Stimulated activated naive CD8-positive, alpha-beta T cell treated with anti-CD3 and anti-CD28 coated beads, Interleukin-15, amount 100 ng/mL, for 72 hours (primary cell): ENCODE measurements at regions not wholly inside any gene's neighbourhood (a gene's known extent, or its start where the extent isn't known, plus 50 kb on each side); places are given as distances from the start of the nearest gene placed in this dataset.
A peak's percentile ranks its signal among the peaks of the same experiment; 100 is the strongest.

ENCODE experiments used
- ATAC-seq: fragments of 150-1000 bp; cut with Tn5 transposase; 2 replicates; pipeline ENCODE4 v1.10.0; 2021; ENCODE audit warnings: mild to moderate bottlenecking, moderate library complexity
- DNase-seq, 2 donors: peaks; one replicate each; pipeline ENCODE4 v3.0.0; 2021 to 2022
- H3K27ac Mint-ChIP-seq, 2 donors: one replicate each; pipeline ENCODE4 v1.8.0; 2022; ENCODE audit warnings: mild to moderate bottlenecking in 2 of 2, mixed read lengths in 2 of 2, moderate library complexity in 2 of 2
- H3K27me3 Mint-ChIP-seq: one replicate; pipeline ENCODE4 v1.8.0; 2022; ENCODE audit warnings: mixed read lengths
- H3K4me1 Mint-ChIP-seq: one replicate; pipeline ENCODE4 v1.8.0; 2022; ENCODE audit warnings: mild to moderate bottlenecking, mixed read lengths
- H3K4me3 Mint-ChIP-seq, 2 donors: one replicate each; pipeline ENCODE4 v1.8.0; 2022; ENCODE audit warnings: mild to moderate bottlenecking in 2 of 2, mixed read lengths in 2 of 2, moderate library complexity in 1 of 2
- H3K9me3 Mint-ChIP-seq, 2 donors: one replicate each; pipeline ENCODE4 v1.8.0; 2022; ENCODE audit warnings: mixed read lengths in 2 of 2

DNA sequence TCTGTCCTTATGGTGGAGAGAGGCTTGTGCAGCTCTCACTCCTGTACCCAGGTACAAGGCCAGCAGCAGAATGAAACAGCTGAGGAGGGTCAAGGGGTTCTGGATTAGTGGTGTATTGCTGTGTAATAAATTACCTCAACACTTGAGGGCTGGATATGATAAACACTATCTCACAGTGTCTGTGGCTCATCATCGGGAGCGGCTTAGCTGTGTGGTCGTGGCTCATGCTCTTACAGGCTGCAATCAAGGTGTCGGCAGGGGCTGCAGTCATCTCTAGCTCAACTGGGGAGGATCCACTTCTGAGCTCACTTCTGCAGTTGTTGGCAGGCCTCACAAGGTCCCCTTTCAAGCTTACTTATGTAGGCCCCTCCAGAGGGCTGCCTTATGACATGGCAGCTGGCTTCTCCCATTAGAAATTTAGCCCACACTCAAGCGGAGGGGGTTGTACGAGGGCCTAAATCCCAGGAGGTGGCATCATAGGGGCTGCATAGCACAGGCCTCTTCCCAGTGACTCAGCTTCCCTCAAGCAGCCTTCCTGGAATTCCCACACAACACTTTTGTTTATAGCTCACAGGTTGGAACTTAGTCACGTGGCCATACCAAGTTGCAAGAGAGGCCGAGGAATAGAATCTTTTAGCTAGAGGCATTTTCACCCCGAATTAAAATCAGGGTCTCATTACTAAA, 148.2 kb upstream of the RPS6KA3 start:
- no peak overlapping the region for H3K4me3 Mint-ChIP-seq
- H3K4me1 Mint-ChIP-seq: peaks cover 44% of the 10 kb centered on the region
- no peaks in the 10 kb centered on the region for H3K27me3 Mint-ChIP-seq
- H3K9me3 Mint-ChIP-seq: no peaks in the 10 kb centered on the region
- ATAC-seq (peak; percentile 72), DNase-seq (peak; percentile 5 to 31)
- no peak overlapping the region for H3K27ac Mint-ChIP-seq

DNA sequence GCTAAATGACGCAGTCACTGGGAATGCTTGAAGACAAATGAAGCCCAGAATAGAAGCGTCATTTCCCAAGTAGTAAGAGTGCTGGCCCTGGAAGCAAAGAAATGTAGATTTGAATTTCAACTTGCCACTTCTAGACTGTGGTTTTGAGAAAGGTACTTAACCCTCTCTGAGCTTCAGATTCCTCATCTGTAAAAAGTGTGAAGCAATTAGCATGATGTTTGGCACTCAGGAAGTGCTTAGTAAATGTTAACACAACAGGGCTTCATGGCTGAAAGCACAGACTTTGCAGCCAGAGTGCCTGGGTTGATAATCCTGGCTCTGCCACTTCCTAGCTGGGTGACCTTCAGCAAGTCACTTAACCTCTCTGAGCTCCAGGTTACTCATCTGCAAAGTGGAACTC, 147.4 kb upstream of the RPS6KA3 start:
- no peak overlapping the region for H3K4me3 Mint-ChIP-seq
- ATAC-seq: peak; percentile 9
- peaks cover 37% of the 10 kb centered on the region for H3K4me1 Mint-ChIP-seq

DNA sequence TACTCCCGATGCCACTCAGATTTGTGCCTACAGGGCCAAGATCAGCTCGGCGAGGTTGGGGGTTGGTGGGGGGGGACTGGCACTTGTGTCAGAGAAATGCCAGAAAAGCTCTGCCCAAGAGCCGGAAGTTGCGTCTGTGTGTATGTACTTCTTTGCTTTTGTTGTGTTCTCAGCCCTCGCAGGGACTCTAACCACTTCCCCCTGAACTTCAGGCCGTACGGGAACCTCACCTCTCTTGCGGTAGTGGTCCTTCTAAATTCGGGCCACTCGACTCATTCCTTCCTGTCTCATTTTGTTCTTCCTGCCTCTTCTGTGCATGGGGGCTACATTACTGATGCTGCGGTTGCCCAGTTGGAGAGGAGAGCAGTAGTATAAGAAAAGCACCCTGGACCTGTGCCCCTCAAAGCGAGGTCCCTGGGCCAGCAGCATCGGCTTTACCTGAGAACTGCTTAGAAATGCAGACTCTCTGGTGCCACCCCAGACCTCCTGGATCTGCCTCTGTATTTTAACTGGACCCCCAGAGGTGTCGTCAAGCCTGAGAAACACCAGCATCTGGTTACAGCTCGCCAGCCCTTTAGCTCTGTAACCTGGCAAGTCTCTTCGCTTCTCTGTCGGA, 146.3 kb upstream of the RPS6KA3 start:
- DNase-seq (peak; percentile 25 to 60), ATAC-seq (peak; percentile 90)
- peaks cover 26% of the 10 kb centered on the region for H3K4me1 Mint-ChIP-seq
- peak overlapping the region; percentile 86 to 94 for H3K27ac Mint-ChIP-seq
- H3K9me3 Mint-ChIP-seq: no peaks in the 10 kb centered on the region
- no peaks in the 10 kb centered on the region for H3K27me3 Mint-ChIP-seq
- H3K4me3 Mint-ChIP-seq: peak overlapping the region; percentile 70 to 78

More for the DNA sequence above, 147.4 kb upstream of the RPS6KA3 start:
- no peaks in the 10 kb centered on the region for H3K9me3 Mint-ChIP-seq
- DNase-seq: no peak
- no peaks in the 10 kb centered on the region for H3K27me3 Mint-ChIP-seq
- no peak overlapping the region for H3K27ac Mint-ChIP-seq

DNA sequence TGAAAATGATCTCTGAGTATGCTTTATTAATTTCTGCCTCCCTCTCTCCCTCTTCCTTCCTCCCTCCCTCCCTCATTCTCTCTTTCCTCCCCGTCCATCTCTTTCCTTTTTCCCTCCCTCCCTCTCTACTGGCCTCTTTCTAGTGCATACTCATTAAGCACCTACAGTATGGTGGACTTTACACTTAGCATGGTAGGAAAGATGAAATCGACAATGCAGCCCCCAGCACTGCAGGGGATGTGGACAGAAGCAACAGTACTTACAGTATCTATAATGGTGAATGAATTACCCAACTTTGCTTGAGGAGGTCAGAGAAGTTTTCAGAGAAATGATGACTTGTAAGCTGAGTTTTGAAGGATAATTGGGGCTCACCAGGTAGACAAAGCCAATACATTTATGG, 143.8 kb upstream of the RPS6KA3 start:
- DNase-seq (no peak), ATAC-seq (no peak)
- Mint-ChIP-seq H3K4me1 (peaks cover 22% of the 10 kb centered on the region), H3K9me3 (no peaks in the 10 kb centered on the region), H3K27me3 (no peaks in the 10 kb centered on the region), H3K27ac (no peak overlapping the region), H3K4me3 (no peak overlapping the region)

DNA sequence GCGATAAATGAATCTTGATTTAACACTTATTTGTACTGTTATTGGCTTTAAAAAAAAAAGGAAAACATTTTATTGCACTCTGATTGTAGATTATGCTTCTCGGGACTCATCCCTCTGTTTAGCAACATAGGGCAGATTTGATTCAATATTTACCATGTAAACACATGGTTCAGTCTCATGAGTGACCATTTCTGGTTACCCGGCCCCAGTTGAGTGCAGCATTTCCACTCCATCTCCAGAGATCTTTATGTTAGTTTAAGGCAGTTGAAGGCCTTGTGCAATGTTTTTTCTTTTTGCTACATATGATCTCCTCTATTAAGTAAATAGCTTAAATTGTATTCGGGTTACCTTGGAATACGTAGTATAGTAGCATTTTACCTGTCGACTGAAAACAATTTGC, 143.3 kb upstream of the RPS6KA3 start:
- H3K4me3 Mint-ChIP-seq: no peak overlapping the region
- DNase-seq (no peak), ATAC-seq (no peak)
- H3K9me3 Mint-ChIP-seq: no peaks in the 10 kb centered on the region
- H3K27me3 Mint-ChIP-seq: no peaks in the 10 kb centered on the region
- peaks cover 22% of the 10 kb centered on the region for H3K4me1 Mint-ChIP-seq
- H3K27ac Mint-ChIP-seq: no peak overlapping the region

DNA sequence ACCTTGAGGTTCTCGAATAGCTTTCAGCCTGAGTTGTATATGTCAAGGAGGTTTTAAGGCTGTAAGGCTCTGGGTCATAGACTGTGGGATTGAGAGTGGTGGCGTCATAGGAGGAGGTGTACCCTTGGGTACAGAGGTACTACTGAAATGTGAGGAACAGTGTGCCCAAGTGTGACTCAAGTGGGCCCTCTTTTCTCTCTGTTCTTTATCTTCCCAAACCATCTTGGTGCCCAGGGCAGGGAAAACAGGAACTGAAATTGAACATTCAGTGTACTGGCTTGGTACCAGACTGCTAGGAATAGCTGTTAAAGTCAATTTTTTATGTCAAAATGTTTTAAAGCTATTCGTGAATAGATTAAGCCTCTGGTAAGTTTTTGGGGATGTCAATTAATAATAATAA, 136.2 kb upstream of the RPS6KA3 start:
- Mint-ChIP-seq H3K27ac (no peak overlapping the region), H3K4me3 (no peak overlapping the region), H3K27me3 (no peaks in the 10 kb centered on the region), H3K4me1 (peaks cover 13% of the 10 kb centered on the region), H3K9me3 (no peaks in the 10 kb centered on the region)
- ATAC-seq: no peak
- DNase-seq: no peak

DNA sequence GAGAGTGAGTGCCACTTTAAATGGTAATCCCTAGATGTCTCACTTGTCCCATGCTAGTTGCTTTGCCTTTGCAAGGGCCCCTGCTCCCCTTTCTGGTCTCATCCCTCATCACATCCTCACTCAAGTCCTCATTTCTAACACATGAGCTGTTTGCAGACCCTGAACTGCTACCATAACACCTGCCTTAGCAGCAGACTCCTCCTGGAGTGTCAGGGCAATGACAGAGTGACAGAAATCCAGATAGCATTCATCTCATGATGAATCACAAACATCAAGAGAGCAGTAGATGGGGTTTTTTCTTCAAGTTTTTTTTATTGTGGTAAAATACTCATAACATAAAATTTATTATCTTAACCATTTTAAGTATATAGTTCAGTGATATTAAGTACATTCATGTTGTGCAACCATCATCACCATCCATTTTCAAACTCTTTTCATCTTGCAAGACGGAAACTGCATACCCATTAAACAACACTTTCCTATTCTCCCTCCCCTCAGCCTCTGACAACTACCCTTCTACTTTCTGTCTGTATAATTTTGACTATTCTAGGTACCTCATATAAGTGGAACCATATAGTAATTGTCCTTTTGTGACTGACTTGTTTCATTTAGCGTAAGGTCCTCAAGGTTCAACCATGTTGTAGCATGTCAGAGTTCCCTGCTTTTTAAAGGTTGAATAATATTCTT, 133.2 kb upstream of the RPS6KA3 start:
- H3K27ac Mint-ChIP-seq: no peak overlapping the region
- no peaks in the 10 kb centered on the region for H3K27me3 Mint-ChIP-seq
- no peak overlapping the region for H3K4me3 Mint-ChIP-seq
- DNase-seq (no peak), ATAC-seq (peak; percentile 75)
- peaks cover 13% of the 10 kb centered on the region for H3K4me1 Mint-ChIP-seq
- H3K9me3 Mint-ChIP-seq: no peaks in the 10 kb centered on the region

DNA sequence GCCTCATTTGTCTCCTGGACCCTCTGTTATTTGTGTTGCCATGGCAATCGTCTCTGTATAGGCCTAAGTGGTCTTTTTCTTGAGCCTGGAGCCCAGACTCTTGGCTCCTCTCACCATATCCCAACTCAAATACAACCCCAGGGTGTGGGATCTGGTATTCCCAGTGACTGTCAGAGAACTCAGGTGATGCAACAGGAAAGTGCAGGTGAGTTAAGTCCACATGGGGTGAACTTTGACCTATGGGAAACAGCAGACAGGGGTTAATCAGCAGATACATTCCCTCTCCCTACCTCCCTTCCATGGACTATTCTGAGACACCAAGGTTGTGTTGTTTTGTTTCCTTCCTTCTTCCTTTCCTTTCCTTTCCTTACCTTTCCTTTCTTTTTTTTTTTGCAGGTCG, 130.9 kb upstream of the RPS6KA3 start:
- DNase-seq (no peak), ATAC-seq (no peak)
- H3K27ac Mint-ChIP-seq: no peak overlapping the region
- H3K4me1 Mint-ChIP-seq: peaks cover 18% of the 10 kb centered on the region
- no peaks in the 10 kb centered on the region for H3K9me3 Mint-ChIP-seq
- H3K27me3 Mint-ChIP-seq: no peaks in the 10 kb centered on the region
- no peak overlapping the region for H3K4me3 Mint-ChIP-seq

DNA sequence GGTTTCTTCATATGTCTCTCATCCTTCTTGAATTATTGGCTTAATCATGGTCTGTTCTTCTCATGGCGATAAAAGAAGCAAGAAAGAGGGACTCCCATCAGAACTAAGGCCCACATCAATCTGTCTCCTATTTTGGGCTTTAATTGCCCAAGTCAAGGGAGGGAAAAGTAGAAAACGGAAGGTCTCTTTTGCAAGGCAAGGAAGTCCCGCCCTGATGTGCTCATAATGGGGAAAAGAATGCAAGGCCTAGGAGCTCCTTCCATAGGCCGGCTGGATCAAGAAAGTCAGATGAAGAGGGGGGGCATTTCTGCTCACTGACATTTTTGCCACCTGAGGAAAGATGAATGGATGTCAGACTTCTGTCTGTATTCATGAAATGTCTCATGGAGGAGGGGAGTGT, 127.7 kb upstream of the RPS6KA3 start:
- H3K4me3 Mint-ChIP-seq: no peak overlapping the region
- DNase-seq: no peak
- H3K27me3 Mint-ChIP-seq: no peaks in the 10 kb centered on the region
- no peak overlapping the region for H3K27ac Mint-ChIP-seq
- H3K4me1 Mint-ChIP-seq: peaks cover 12% of the 10 kb centered on the region
- no peaks in the 10 kb centered on the region for H3K9me3 Mint-ChIP-seq
- ATAC-seq: no peak

DNA sequence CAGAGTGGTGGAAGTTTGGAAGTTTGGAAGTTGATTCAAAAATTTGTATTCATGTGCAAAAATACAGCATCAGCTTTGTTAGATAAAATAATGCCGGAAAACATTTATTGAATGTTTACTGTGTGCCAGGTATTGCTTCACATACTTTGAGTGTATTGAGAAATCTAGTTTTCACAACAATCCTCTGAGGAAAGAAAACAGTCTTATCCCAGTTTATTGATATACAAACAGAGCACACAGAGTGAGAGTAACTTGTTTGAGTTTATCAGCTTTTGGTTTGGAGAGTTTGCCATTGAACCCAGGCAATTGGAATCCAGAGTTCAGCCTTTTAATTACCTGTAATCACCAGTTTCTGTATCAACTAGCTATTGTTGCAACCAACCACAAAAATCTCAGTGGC, 127.2 kb upstream of the RPS6KA3 start:
- H3K27me3 Mint-ChIP-seq: no peaks in the 10 kb centered on the region
- H3K27ac Mint-ChIP-seq: no peak overlapping the region
- peaks cover 7% of the 10 kb centered on the region for H3K4me1 Mint-ChIP-seq
- H3K9me3 Mint-ChIP-seq: no peaks in the 10 kb centered on the region
- ATAC-seq: no peak
- no peak for DNase-seq
- H3K4me3 Mint-ChIP-seq: no peak overlapping the region

DNA sequence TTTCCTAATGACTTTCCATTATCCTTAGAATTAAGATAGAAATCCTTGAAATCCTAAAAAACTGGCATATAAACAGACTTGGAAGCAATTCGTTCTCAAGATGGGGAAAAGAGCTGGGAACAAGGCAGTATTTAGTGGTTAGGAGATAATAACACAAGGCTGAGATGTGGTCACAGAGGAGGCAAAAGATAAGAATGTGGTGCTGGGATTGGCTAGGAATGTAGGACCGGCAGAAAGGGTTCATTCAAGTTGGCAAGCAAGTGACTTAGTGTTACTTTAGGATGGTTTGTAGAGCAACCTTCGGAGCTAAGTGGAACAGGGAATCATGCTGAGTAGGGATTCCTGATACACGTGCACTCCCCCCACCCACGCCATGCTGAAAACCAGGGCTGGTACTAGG, 121.9 kb upstream of the RPS6KA3 start:
- H3K4me3 Mint-ChIP-seq: no peak overlapping the region
- no peaks in the 10 kb centered on the region for H3K9me3 Mint-ChIP-seq
- ATAC-seq (no peak), DNase-seq (no peak)
- H3K4me1 Mint-ChIP-seq: no peaks in the 10 kb centered on the region
- no peaks in the 10 kb centered on the region for H3K27me3 Mint-ChIP-seq
- H3K27ac Mint-ChIP-seq: no peak overlapping the region

DNA sequence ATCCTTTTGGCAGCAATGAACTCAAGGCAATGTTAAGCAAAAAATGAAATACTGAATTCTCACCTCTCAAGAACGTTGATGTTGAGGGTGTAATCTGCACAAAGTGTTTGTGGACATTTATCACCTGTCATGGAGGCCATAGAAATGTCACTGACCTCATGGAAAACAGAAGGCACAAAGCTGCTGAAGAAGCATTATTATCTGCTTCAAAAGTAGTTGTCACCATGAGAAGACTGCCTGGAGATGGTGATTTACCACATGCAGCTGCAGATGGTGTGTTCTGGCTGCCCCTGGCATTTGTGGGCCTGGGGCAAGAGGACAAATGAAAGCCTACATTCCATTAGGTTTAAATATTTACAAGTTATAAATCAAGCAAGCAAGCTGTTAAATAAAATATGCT, 116.8 kb upstream of the RPS6KA3 start:
- no peaks in the 10 kb centered on the region for H3K9me3 Mint-ChIP-seq

DNA sequence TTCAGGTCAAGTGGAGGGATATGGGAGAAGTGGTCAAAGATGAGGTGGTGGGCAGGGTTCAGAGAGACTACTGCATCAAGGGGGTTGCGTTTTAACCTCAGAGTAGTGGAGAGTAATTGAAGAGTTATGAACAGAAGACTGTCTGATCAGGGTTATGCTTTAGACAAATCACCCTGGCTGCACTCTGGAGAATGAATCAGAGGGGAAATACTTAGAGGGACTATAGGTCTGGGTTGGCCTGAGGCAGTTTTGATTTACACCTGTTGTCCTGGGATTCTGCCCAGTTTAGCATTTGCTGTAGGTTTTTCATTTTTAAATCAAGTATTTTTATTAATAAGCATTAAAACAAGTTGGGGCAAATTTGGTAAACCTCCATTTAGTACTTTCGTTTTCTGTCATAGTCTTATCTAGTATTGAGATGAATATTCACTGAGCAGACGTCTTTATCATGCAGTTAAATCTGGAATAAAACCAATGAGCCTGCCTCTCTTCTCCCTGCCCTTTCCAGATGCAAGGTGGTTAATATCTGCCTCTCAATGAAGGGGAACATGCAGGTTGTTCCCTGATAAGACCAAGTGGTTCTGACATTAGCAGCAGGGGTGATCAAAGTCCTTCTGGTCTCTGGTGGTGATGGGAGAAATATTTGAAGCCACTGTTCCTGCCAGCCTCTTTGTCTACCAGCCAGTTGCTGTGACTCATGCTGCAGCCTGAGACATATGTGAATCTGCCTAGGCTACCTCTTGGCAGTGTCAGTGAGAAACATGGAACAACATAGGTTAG, 116.0 kb upstream of the RPS6KA3 start:
- ATAC-seq (peak; percentile 62), DNase-seq (peak; percentile 3 to 24)
- Mint-ChIP-seq H3K27ac (no peak overlapping the region), H3K4me1 (peaks cover 24% of the 10 kb centered on the region), H3K9me3 (no peaks in the 10 kb centered on the region), H3K4me3 (peak overlapping the region; percentile 35 to 38), H3K27me3 (no peaks in the 10 kb centered on the region)

More for the DNA sequence above, 116.8 kb upstream of the RPS6KA3 start:
- no peak overlapping the region for H3K4me3 Mint-ChIP-seq
- H3K27ac Mint-ChIP-seq: no peak overlapping the region
- ATAC-seq (no peak), DNase-seq (no peak)
- peaks cover 17% of the 10 kb centered on the region for H3K4me1 Mint-ChIP-seq
- H3K27me3 Mint-ChIP-seq: no peaks in the 10 kb centered on the region

DNA sequence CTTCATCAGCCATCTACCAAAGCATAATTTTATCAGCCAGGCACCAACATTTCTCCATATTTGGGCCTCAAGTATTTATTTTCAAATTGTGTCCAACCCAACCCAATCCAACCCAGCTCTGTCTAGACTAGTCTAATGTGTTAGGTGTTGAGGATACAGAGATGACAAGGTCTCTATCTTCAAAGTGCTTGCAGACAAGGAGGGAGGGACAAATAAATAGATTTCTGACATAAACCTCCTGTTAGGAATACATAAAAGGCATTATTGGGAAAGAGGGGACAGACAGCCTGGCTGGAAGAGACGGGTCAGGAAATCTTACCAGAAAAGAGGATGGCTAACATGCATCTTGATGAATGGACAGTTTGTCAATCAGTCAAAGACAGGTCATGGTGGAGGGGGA, 115.4 kb upstream of the RPS6KA3 start:
- Mint-ChIP-seq H3K27ac (no peak overlapping the region), H3K4me3 (peak overlapping the region; percentile 0 to 38), H3K27me3 (no peaks in the 10 kb centered on the region), H3K9me3 (no peaks in the 10 kb centered on the region), H3K4me1 (peaks cover 24% of the 10 kb centered on the region)
- no peak for ATAC-seq
- no peak for DNase-seq

DNA sequence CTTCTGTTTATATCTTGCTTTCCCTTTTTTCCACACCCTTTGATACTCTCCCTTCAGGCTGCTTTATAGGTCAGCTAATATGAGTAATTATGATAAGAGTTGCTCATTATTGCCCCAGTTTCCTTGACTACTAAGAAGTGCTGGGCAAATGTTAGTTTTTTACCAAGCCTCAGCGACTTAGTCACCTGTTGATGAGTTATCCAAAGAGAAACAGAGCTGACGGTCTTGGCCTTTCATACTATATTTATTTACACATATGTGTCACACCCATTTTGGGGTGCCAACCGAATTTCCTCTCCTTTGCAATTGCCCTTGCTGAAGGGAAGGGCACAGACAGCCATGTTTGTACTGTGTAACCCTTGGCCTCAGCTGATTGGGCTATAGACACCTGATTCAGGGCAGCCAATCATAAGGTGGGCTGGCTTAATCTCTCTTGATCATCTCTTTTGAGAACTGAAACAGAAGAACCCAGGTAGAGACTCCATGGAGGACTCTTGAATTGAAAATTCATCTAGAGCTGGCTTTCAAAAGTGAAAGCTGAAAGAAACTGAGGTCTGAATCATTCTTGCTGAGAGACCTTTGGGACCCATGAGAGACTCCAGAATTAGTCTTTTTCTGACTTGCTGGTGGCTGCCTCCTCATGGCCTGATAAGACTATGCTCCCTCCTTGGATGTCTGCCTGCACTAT, 111.7 kb upstream of the RPS6KA3 start:
- Mint-ChIP-seq H3K27ac (peak overlapping the region; percentile 85 to 89), H3K4me3 (peak overlapping the region in 1 of 2 donors; percentile 6), H3K9me3 (no peaks in the 10 kb centered on the region), H3K27me3 (no peaks in the 10 kb centered on the region), H3K4me1 (peaks cover 33% of the 10 kb centered on the region)
- ATAC-seq (peak; percentile 88), DNase-seq (peak; percentile 7 to 49)
